ENCODE measurements at regions not wholly inside any gene's neighbourhood (a gene's known extent, or its start where the extent isn't known, plus 50 kb on each side); places are given as distances from the start of the nearest gene placed in this dataset.
"Not testable (repeated sequence)": the region's sequence is repeated elsewhere in the genome, so short reads cannot be mapped to it uniquely, and the experiment has no call there.

GRCh38 chr13:89486709-89487108 lies 1815.5 kb downstream of the SLITRK5 start:
- no peak for DNase-seq (ENCODE audit: low spot score)

- DNase-seq (ENCODE audit: low spot score), result no peak
Measured at GRCh38 chr13:89490661-89491060, 1819.5 kb downstream of the SLITRK5 start.

GRCh38 chr13:89496478-89496877 lies 1825.3 kb downstream of the SLITRK5 start:
- no peak for DNase-seq (ENCODE audit: low spot score)

GRCh38 chr13:89497658-89498057 lies 1826.5 kb downstream of the SLITRK5 start:
- no peak for DNase-seq (ENCODE audit: low spot score)

GRCh38 chr13:89502286-89502685 lies 1831.1 kb downstream of the SLITRK5 start:
- DNase-seq (ENCODE audit: low spot score), result no peak

- DNase-seq (ENCODE audit: low spot score), result peak; percentile 12
Measured at GRCh38 chr13:89514534-89515312, 1832.8 kb upstream of the MIR17HG start.

- DNase-seq (ENCODE audit: low spot score), result no peak
Measured at GRCh38 chr13:89515948-89516347, 1831.5 kb upstream of the MIR17HG start.

GRCh38 chr13:89518289-89519077 lies 1829.0 kb upstream of the MIR17HG start:
- no peak for DNase-seq (ENCODE audit: low spot score)

- DNase-seq (ENCODE audit: low spot score), result no peak
Measured at GRCh38 chr13:89520468-89520867, 1827.0 kb upstream of the MIR17HG start.

- not testable (repeated sequence) for DNase-seq (ENCODE audit: low spot score)
Measured at GRCh38 chr13:89521672-89522071, 1825.8 kb upstream of the MIR17HG start.

- DNase-seq (ENCODE audit: low spot score), result no peak
Measured at GRCh38 chr13:89541091-89542030, 1806.1 kb upstream of the MIR17HG start.

GRCh38 chr13:89550938-89551337 lies 1796.5 kb upstream of the MIR17HG start:
- DNase-seq (ENCODE audit: low spot score), result no peak

GRCh38 chr13:89554801-89555200 lies 1792.7 kb upstream of the MIR17HG start:
- no peak for DNase-seq (ENCODE audit: low spot score)

GRCh38 chr13:89565476-89566100 lies 1781.9 kb upstream of the MIR17HG start:
- DNase-seq (ENCODE audit: low spot score), result no peak

GRCh38 chr13:89567025-89567424 lies 1780.5 kb upstream of the MIR17HG start:
- no peak for DNase-seq (ENCODE audit: low spot score)

GRCh38 chr13:89568276-89568675 lies 1779.2 kb upstream of the MIR17HG start:
- no peak for DNase-seq (ENCODE audit: low spot score)

- DNase-seq (ENCODE audit: low spot score), result no peak
Measured at GRCh38 chr13:89568746-89569145, 1778.7 kb upstream of the MIR17HG start.

GRCh38 chr13:89571676-89572075 lies 1775.8 kb upstream of the MIR17HG start:
- no peak for DNase-seq (ENCODE audit: low spot score)

- DNase-seq (ENCODE audit: low spot score), result no peak
Measured at GRCh38 chr13:89574077-89574476, 1773.4 kb upstream of the MIR17HG start.

GRCh38 chr13:89577301-89577700 lies 1770.2 kb upstream of the MIR17HG start:
- DNase-seq (ENCODE audit: low spot score), result no peak

GRCh38 chr13:89584058-89584620 lies 1763.3 kb upstream of the MIR17HG start:
- DNase-seq (ENCODE audit: low spot score), result no peak
